Spleen (tissue), 7 donors: ENCODE measurements at regions not wholly inside any gene's neighbourhood (a gene's known extent, or its start where the extent isn't known, plus 50 kb on each side); places are given as distances from the start of the nearest gene placed in this dataset.

Source experiments
- POLR2AphosphoS5 ChIP-seq, 3 donors: sonication (generic); formaldehyde crosslinking; IDR thresholded peaks; one replicate each; pipeline ENCODE4 v1.5.1; 2017; ENCODE audit warnings: antibody characterized with exemption in 3 of 3
- TF ChIP-seq, protein P1 (sequence below), 11 experiments: fragments of 200-600 bp in 7 of 11; fragments of 450-650 bp in 4 of 11; sonication (generic) in 4 of 11; IDR thresholded peaks in 8 of 11; conservative IDR thresholded peaks in 3 of 11; 1 replicate in 7 of 11; 2 replicates in 4 of 11; pipeline versions ENCODE4 v1.4.0 to v1.8.0; 2016 to 2021; ENCODE audit warnings: antibody characterized with exemption in 11 of 11, inconsistent platforms in 4 of 11, mild to moderate bottlenecking in 1 of 11
- donor health status: DM: no; HTN: no; CAD: no; lungs with moderate emphysema.
- donor health status: DM: no; HTN: no; CAD: no.
- donor health status: DM: no; HTN: no; CAD: no.

DNA sequence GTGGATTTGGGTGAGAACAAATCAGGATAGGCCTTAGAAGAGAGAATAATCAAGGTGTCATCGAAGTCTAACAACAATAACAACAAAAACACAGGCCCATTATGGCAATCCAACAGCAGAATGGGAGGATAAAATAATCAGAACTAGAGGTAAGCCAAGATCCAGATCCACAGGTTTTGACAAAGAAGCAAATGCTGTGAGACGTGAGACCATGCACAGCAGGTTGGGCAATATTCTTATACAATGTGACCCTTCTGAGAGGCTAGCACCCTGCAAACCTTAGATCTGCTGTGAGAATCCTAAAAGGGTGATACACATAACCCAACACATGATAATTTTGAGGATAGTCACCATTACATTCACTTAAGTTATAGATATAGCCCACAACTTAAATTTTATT lies 352.9 kb downstream of the CDH10 start:
- no peak for TF ChIP-seq POLR2AphosphoS5 (IDR thresholded peaks at IDR 0.05)
- TF ChIP-seq, protein P1, sequence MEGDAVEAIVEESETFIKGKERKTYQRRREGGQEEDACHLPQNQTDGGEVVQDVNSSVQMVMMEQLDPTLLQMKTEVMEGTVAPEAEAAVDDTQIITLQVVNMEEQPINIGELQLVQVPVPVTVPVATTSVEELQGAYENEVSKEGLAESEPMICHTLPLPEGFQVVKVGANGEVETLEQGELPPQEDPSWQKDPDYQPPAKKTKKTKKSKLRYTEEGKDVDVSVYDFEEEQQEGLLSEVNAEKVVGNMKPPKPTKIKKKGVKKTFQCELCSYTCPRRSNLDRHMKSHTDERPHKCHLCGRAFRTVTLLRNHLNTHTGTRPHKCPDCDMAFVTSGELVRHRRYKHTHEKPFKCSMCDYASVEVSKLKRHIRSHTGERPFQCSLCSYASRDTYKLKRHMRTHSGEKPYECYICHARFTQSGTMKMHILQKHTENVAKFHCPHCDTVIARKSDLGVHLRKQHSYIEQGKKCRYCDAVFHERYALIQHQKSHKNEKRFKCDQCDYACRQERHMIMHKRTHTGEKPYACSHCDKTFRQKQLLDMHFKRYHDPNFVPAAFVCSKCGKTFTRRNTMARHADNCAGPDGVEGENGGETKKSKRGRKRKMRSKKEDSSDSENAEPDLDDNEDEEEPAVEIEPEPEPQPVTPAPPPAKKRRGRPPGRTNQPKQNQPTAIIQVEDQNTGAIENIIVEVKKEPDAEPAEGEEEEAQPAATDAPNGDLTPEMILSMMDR (IDR thresholded peaks at IDR 0.05 in 8 of 11, conservative IDR thresholded peaks at IDR 0.05 in 3 of 11) = no peak
